Pancreas (tissue), 10 donors: ENCODE measurements at regions not wholly inside any gene's neighbourhood (a gene's known extent, or its start where the extent isn't known, plus 50 kb on each side); places are given as distances from the start of the nearest gene placed in this dataset.
A peak's percentile ranks its signal among the peaks of the same experiment; 100 is the strongest.

Source experiments
- ATAC-seq, 4 donors: fragments of 200-7000 bp; cut with Tn5 transposase; one replicate each; pipeline versions ENCODE4 v1.8.0 to v1.9.1; 2020; ENCODE audit warnings: mild to moderate bottlenecking in 4 of 4, moderate library complexity in 4 of 4
- DNase-seq, 6 donors: peaks; one replicate each; pipeline ENCODE4 v3.0.0-alpha.2; 2020
- FAIRE-seq: peaks from 2 replicates; lab custom pipeline; 2012; peaks lifted over from hg19 to GRCh38; lab: Jason Lieb, UNC
- H3K27ac ChIP-seq, 4 donors: fragments of 200-600 bp; sonication (generic); 1 replicate in 3 of 4; 2 replicates in 1 of 4; pipeline versions ENCODE4 v1.5.0 to v1.8.0; 2020
- H3K27me3 ChIP-seq, 4 donors: fragments of 200-600 bp; one replicate each; pipeline ENCODE4 v1.8.0; 2021
- H3K36me3 ChIP-seq, 3 donors: fragments of 200-600 bp; sonication (generic) in 1 of 3; one replicate each; pipeline versions ENCODE4 v1.5.0 to v1.8.0; 2020 to 2021
- H3K4me1 ChIP-seq, 3 donors: fragments of 200-600 bp; one replicate each; pipeline ENCODE4 v1.8.0; 2021
- H3K4me3 ChIP-seq, 4 donors: fragments of 200-600 bp; sonication (generic) in 2 of 4; one replicate each; pipeline versions ENCODE4 v1.5.0 to v1.8.0; 2020 to 2021
- H3K9me3 ChIP-seq, 4 donors: fragments of 200-600 bp; one replicate each; pipeline ENCODE4 v1.8.0; 2021
- CTCF ChIP-seq, 4 donors: fragments of 200-600 bp; sonication (generic) in 3 of 4; IDR thresholded peaks; one replicate each; pipeline versions ENCODE4 v1.5.0 to v1.8.0; 2021; ENCODE audit warnings: antibody characterized with exemption in 4 of 4
- WGBS, 2 donors: extraction: QIAGEN DNeasy Blood & Tissue Kit; methylation state at CpG; one replicate each; pipeline ENCODE4 v1.1.7; 2013; 5-methylcytosine and 5-hydroxymethylcytosine counted together
- intact Hi-C, 3 donors: fragments of 100-400 bp; cut with DNase I; formaldehyde crosslinking; loops; one replicate each; pipeline versions ENCODE4 v1.11.1 to v1.14.2; 2022
- donor health status: healthy with polysubstance abuse.
- donor health status: DM: no; HTN: no; CAD: no; lungs with moderate emphysema.
- donor health status: DM: no; HTN: no; CAD: no.
- donor health status: control.
- donor health status: control.
- donor health status: Bipolar disorder and iron deficiency.
- donor health status: DM: yes; HTN: yes; CAD: no.
- donor health status: DM: no; HTN: no; CAD: no.
- donor health status: DM: no; HTN: no; CAD: no.
- donor health status: DM: yes; HTN: yes; CAD: no.

GRCh38 chr3:117997201-117998049 is 1037.2 kb downstream of the IGSF11 start:
- 2% methylated on average over 48 of the region's 48 CpGs for WGBS, 2 donors
- intact Hi-C loops, result no loop called here
- Histone ChIP-seq H3K27me3 (peaks cover 0 to 5% (median 0%) of the 10 kb centered on the region in 4 donors), H3K36me3 (no peaks in the 10 kb centered on the region), H3K4me1 (peaks cover 0 to 3% (median 0%) of the 10 kb centered on the region in 3 donors), H3K4me3 (peak overlapping the region; percentile 10 to 59 (median 34)), H3K27ac (no peak overlapping the region), H3K9me3 (no peaks in the 10 kb centered on the region)
- no peak for FAIRE-seq
- peak; percentile 41 to 90 (median 77) for DNase-seq
- TF ChIP-seq CTCF (IDR thresholded peaks at IDR 0.05), result peak; percentile 78 to 82 (median 80)
- peak; percentile 94 to 98 (median 98) for ATAC-seq

DNA sequence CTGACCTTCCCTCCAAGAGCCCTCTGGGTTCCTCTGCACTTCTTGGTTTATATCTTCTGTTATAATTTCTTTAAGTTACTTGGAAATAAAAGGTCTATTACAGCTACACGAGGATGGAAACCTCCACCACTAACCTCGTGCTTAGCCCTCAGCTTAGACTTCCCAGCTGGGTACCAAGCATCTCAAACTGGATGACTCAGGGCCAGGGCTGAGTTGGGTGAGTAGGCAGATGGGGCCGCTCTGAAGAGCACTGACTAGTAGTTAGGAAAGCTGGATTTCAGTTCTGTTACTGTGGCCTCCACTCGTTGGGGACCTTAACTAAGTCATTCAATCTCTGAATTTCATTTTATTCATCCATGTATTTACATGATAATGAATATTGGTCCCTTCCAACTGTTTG is 1036.6 kb downstream of the IGSF11 start:
- peaks cover 0 to 3% (median 0%) of the 10 kb centered on the region in 3 donors for H3K4me1 ChIP-seq
- DNase-seq, result no peak
- no peak for FAIRE-seq
- intact Hi-C loops, result no loop called here
- WGBS, 2 donors, result 32 to 34% methylated on average over 4 of the region's 4 CpGs
- no peak overlapping the region for H3K27ac ChIP-seq
- H3K27me3 ChIP-seq, result peaks cover 0 to 5% (median 0%) of the 10 kb centered on the region in 4 donors
- H3K36me3 ChIP-seq, result no peaks in the 10 kb centered on the region
- no peak overlapping the region for H3K4me3 ChIP-seq
- TF ChIP-seq CTCF (IDR thresholded peaks at IDR 0.05), result no peak
- no peak for ATAC-seq
- no peaks in the 10 kb centered on the region for H3K9me3 ChIP-seq

DNA sequence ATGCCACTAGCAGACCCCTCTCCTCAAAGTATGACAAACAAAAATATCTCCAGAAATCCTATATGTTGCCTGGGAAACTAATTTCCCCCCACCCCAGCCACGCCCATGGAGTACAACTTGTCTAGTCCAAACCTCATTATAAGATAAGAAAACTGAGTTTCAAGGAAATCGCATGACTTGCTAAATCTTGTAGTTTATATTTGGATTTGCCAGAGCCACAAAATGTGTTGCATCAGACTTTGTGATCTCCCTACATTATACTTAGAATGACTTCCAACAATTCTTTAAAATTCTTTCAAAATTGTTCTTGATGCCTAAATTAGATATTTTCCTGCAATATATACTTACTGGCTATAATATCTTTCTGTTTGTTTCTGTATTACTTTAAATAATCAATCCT is 1034.4 kb downstream of the IGSF11 start:
- no peaks in the 10 kb centered on the region for H3K9me3 ChIP-seq
- peaks cover 0 to 5% (median 0%) of the 10 kb centered on the region in 4 donors for H3K27me3 ChIP-seq
- no peak for FAIRE-seq
- WGBS, 2 donors, result 55 to 56% methylated on average over 2 of the region's 2 CpGs
- ATAC-seq, result no peak
- H3K4me1 ChIP-seq, result peaks cover 0 to 3% (median 0%) of the 10 kb centered on the region in 3 donors
- no peak for TF ChIP-seq CTCF (IDR thresholded peaks at IDR 0.05)
- DNase-seq, result no peak
- H3K4me3 ChIP-seq, result no peak overlapping the region
- intact Hi-C loops, result no loop called here
- H3K27ac ChIP-seq, result no peak overlapping the region
- H3K36me3 ChIP-seq, result no peaks in the 10 kb centered on the region

DNA sequence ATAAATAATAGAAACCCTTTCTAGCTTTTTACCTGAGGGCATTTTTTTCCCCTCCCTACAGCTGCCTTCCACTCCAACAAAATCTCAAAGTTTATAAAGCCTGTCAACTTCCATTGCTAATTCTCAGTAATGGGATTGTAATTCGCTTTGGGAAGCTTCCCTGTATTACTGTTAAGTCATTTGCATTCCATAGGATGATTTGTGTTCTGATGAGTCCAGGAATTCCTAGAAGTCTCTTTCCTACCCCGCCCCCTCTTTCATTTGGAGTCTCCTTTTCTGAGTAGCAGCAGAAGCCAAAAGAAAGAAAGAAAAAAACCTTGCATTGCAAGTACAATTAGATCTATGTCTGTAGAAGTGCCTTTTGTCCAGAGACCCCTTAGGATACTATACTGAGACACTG is 1033.3 kb downstream of the IGSF11 start:
- no peaks in the 10 kb centered on the region for H3K9me3 ChIP-seq
- ATAC-seq (no peak), FAIRE-seq (no peak), DNase-seq (no peak)
- H3K27ac ChIP-seq, result no peak overlapping the region
- intact Hi-C loops, result no loop called here
- H3K27me3 ChIP-seq, result no peaks in the 10 kb centered on the region
- 25 to 28% methylated on average over 2 of the region's 2 CpGs for WGBS, 2 donors
- peaks cover 0 to 3% (median 0%) of the 10 kb centered on the region in 3 donors for H3K4me1 ChIP-seq
- H3K4me3 ChIP-seq, result no peak overlapping the region
- no peaks in the 10 kb centered on the region for H3K36me3 ChIP-seq
- no peak for TF ChIP-seq CTCF (IDR thresholded peaks at IDR 0.05)

GRCh38 chr3:118011910-118012309 is 1022.7 kb downstream of the IGSF11 start:
- FAIRE-seq (no peak), DNase-seq (no peak), ATAC-seq (no peak)
- peaks cover 0 to 3% (median 0%) of the 10 kb centered on the region in 4 donors for H3K27me3 ChIP-seq
- H3K9me3 ChIP-seq, result no peaks in the 10 kb centered on the region
- WGBS, 2 donors, result 65 to 68% methylated on average over 3 of the region's 3 CpGs
- TF ChIP-seq CTCF (IDR thresholded peaks at IDR 0.05), result no peak
- H3K27ac ChIP-seq, result no peak overlapping the region
- no peak overlapping the region for H3K4me3 ChIP-seq
- H3K4me1 ChIP-seq, result no peaks in the 10 kb centered on the region
- intact Hi-C loops, result no loop called here
- no peaks in the 10 kb centered on the region for H3K36me3 ChIP-seq
